Spinal cord (tissue), 9 donors: ENCODE measurements at regions not wholly inside any gene's neighbourhood (a gene's known extent, or its start where the extent isn't known, plus 50 kb on each side); places are given as distances from the start of the nearest gene placed in this dataset.
A peak's percentile ranks its signal among the peaks of the same experiment; 100 is the strongest.
"Not testable (repeated sequence)": the region's sequence is repeated elsewhere in the genome, so short reads cannot be mapped to it uniquely, and the experiment has no call there.

ENCODE experiments used
- DNase-seq, 6 donors: peaks; one replicate each; pipeline versions ENCODE4 v3.0.0 to v3.0.0-alpha.2; 2013 to 2015; ENCODE audit warnings: low spot score in 6 of 6, low read depth in 4 of 6
- H3K27ac ChIP-seq: one replicate; pipeline ENCODE4 v1.5.1; 2013; ENCODE audit warnings: low read depth, low read length, control low read depth
- H3K27me3 ChIP-seq: one replicate; pipeline ENCODE4 v1.6.1; 2013; ENCODE audit warnings: low read length; ENCODE audit not compliant: control insufficient read depth, insufficient read depth
- H3K36me3 ChIP-seq: one replicate; pipeline ENCODE4 v1.6.1; 2013; ENCODE audit warnings: low read length; ENCODE audit not compliant: control insufficient read depth, insufficient read depth
- H3K4me1 ChIP-seq: one replicate; pipeline ENCODE4 v1.6.1; 2013; ENCODE audit warnings: low read length; ENCODE audit not compliant: control insufficient read depth, insufficient read depth
- H3K4me3 ChIP-seq: one replicate; pipeline ENCODE4 v1.5.1; 2013; ENCODE audit warnings: low read depth, low read length, control low read depth
- H3K9me3 ChIP-seq: one replicate; pipeline ENCODE4 v1.6.1; 2013; ENCODE audit warnings: low read length; ENCODE audit not compliant: control insufficient read depth, insufficient read depth
- WGBS: methylation state at CpG from one replicate; pipeline ENCODE4 v1.1.5; 2013; ENCODE audit warnings: missing lambda C conversion rate; ENCODE audit not compliant: insufficient coverage; 5-methylcytosine and 5-hydroxymethylcytosine counted together
- donor health status: healthy.

- not testable (repeated sequence) for H3K9me3 ChIP-seq, H3K4me1 ChIP-seq, H3K27me3 ChIP-seq, H3K4me3 ChIP-seq, H3K27ac ChIP-seq, H3K36me3 ChIP-seq
- DNase-seq = peak in 1 of 6 donors; percentile 2
- WGBS = 89% methylated on average over 1 of the region's 11 CpGs
Measured at GRCh38 chr16:22572331-22573224, 61.9 kb downstream of the NPIPB5 start.

- not testable (repeated sequence) for H3K4me3 ChIP-seq, H3K36me3 ChIP-seq, H3K4me1 ChIP-seq, H3K27ac ChIP-seq, DNase-seq, H3K27me3 ChIP-seq, H3K9me3 ChIP-seq
- WGBS = no CpG with 5 or more reads among the region's 26 CpGs
Measured at GRCh38 chr16:22573225-22573530, 62.5 kb downstream of the NPIPB5 start.

- not testable (repeated sequence) for H3K9me3 ChIP-seq, H3K27ac ChIP-seq, H3K4me3 ChIP-seq, H3K36me3 ChIP-seq, H3K27me3 ChIP-seq, DNase-seq, H3K4me1 ChIP-seq
- WGBS = 61% methylated on average over 3 of the region's 6 CpGs
Measured at GRCh38 chr16:22576506-22576905, 65.8 kb downstream of the NPIPB5 start.

- H3K27me3 ChIP-seq, H3K9me3 ChIP-seq, H3K27ac ChIP-seq, DNase-seq, H3K4me1 ChIP-seq, H3K36me3 ChIP-seq, H3K4me3 ChIP-seq: not testable (repeated sequence)
- 100% methylated on average over 1 of the region's 6 CpGs for WGBS
Measured at GRCh38 chr16:22583195-22583594, 72.5 kb downstream of the NPIPB5 start.

- not testable (repeated sequence) for DNase-seq, H3K36me3 ChIP-seq, H3K9me3 ChIP-seq, H3K27me3 ChIP-seq, H3K27ac ChIP-seq, H3K4me1 ChIP-seq, H3K4me3 ChIP-seq
- no CpG with 5 or more reads among the region's 3 CpGs for WGBS
Measured at GRCh38 chr16:22584459-22584858, 73.8 kb downstream of the NPIPB5 start.

GRCh38 chr16:22584941-22585340, 74.2 kb downstream of the NPIPB5 start:
- WGBS = no CpG with 5 or more reads among the region's 5 CpGs
- H3K36me3 ChIP-seq, H3K9me3 ChIP-seq, H3K4me3 ChIP-seq, H3K4me1 ChIP-seq, H3K27me3 ChIP-seq, H3K27ac ChIP-seq, DNase-seq: not testable (repeated sequence)

- H3K36me3 ChIP-seq, H3K9me3 ChIP-seq, H3K27me3 ChIP-seq, H3K27ac ChIP-seq, DNase-seq, H3K4me1 ChIP-seq, H3K4me3 ChIP-seq: not testable (repeated sequence)
- no CpG with 5 or more reads among the region's 3 CpGs for WGBS
Measured at GRCh38 chr16:22585431-22585830, 74.7 kb downstream of the NPIPB5 start.

GRCh38 chr16:22586732-22587131, 76.0 kb downstream of the NPIPB5 start:
- H3K27me3 ChIP-seq, H3K27ac ChIP-seq, H3K36me3 ChIP-seq, H3K4me3 ChIP-seq, H3K4me1 ChIP-seq, DNase-seq, H3K9me3 ChIP-seq: not testable (repeated sequence)
- no CpG with 5 or more reads among the region's 5 CpGs for WGBS

- H3K4me3 ChIP-seq, H3K27ac ChIP-seq, H3K27me3 ChIP-seq, H3K36me3 ChIP-seq, H3K4me1 ChIP-seq, DNase-seq, H3K9me3 ChIP-seq: not testable (repeated sequence)
- WGBS = 93% methylated on average over 3 of the region's 4 CpGs
Measured at GRCh38 chr16:22589757-22590156, 79.1 kb downstream of the NPIPB5 start.

GRCh38 chr16:22596445-22597045, 85.9 kb downstream of the NPIPB5 start:
- not testable (repeated sequence) for DNase-seq, H3K4me1 ChIP-seq, H3K27ac ChIP-seq, H3K9me3 ChIP-seq, H3K27me3 ChIP-seq, H3K36me3 ChIP-seq, H3K4me3 ChIP-seq
- WGBS = no CpG with 5 or more reads among the region's 8 CpGs
